H1 (cell line): ENCODE measurements at regions not wholly inside any gene's neighbourhood (a gene's known extent, or its start where the extent isn't known, plus 50 kb on each side); places are given as distances from the start of the nearest gene placed in this dataset.

Experiments
- CTCF ChIA-PET: fragments of 300-600 bp; sonication (Branson Sonifier 250); formaldehyde crosslinking; loops from one replicate; lab custom pipeline; 2021; ENCODE audit not compliant: partially characterized antibody; lab: Charles Lee
- POLR2A ChIA-PET: fragments of 300-600 bp; sonication (Branson Sonifier 250); formaldehyde crosslinking; loops from one replicate; lab custom pipeline; 2021; ENCODE audit warnings: inconsistent platforms; ENCODE audit not compliant: partially characterized antibody; lab: Charles Lee
- DNase-seq, 2 experiments: peaks; one replicate each; pipeline versions ENCODE4 v3.0.0 to v3.0.0-alpha.2; 2010 to 2022; ENCODE audit warnings: low spot score in 2 of 2, low read depth in 1 of 2, mixed read lengths in 1 of 2
- FAIRE-seq: peaks from 2 replicates; lab custom pipeline; 2011; peaks lifted over from hg19 to GRCh38; lab: Jason Lieb, UNC
- H2AFZ ChIP-seq: 2 replicates; pipeline ENCODE4 v1.8.1; 2012; ENCODE audit warnings: low read length, inconsistent platforms
- H2AK5ac ChIP-seq: 2 replicates; pipeline ENCODE4 v1.6.1; 2013; ENCODE audit warnings: low read depth, low read length
- H2BK120ac ChIP-seq: replicated peaks from 2 replicates; pipeline ENCODE3; 2013; ENCODE audit warnings: low read depth, low read length, inconsistent platforms
- H2BK12ac ChIP-seq: 2 replicates; pipeline ENCODE4 v1.6.1; 2013; ENCODE audit warnings: low read depth, low read length
- H2BK15ac ChIP-seq: 2 replicates; pipeline ENCODE4 v1.6.1; 2013; ENCODE audit warnings: low read length
- H2BK20ac ChIP-seq: 2 replicates; pipeline ENCODE4 v1.6.1; 2013; ENCODE audit warnings: low read length
- H2BK5ac ChIP-seq: 2 replicates; pipeline ENCODE4 v1.6.1; 2013; ENCODE audit warnings: low read depth, low read length
- H3K14ac ChIP-seq: 2 replicates; pipeline ENCODE4 v1.6.1; 2013; ENCODE audit warnings: inconsistent platforms; ENCODE audit not compliant: insufficient read length
- H3K18ac ChIP-seq: 2 replicates; pipeline ENCODE4 v1.6.1; 2013; ENCODE audit warnings: low read length; ENCODE audit errors: extremely low read depth
- H3K23ac ChIP-seq: 2 replicates; pipeline ENCODE4 v1.6.1; 2013; ENCODE audit warnings: inconsistent platforms; ENCODE audit not compliant: insufficient read length
- H3K23me2 ChIP-seq: 2 replicates; pipeline ENCODE4 v1.6.1; 2013; ENCODE audit warnings: low read depth, low read length
- H3K27ac ChIP-seq: 2 replicates; pipeline ENCODE4 v1.6.1; 2011; ENCODE audit warnings: low read depth, low read length, inconsistent platforms
- H3K27me3 ChIP-seq, 4 experiments: replicated peaks in 1 of 4; 1 replicate in 1 of 4; 2 replicates in 3 of 4; pipeline versions ENCODE4 v1.6.1 to v1.8.1; 2011 to 2013; ENCODE audit warnings: low read length in 3 of 4, mild to moderate bottlenecking in 3 of 4, inconsistent platforms in 2 of 4, mixed read lengths in 2 of 4, moderate library complexity in 1 of 4; ENCODE audit not compliant: control insufficient read depth in 3 of 4, insufficient read depth in 3 of 4; ENCODE audit errors: extremely low read depth in 1 of 4
- H3K36me3 ChIP-seq, 4 experiments: 2 replicates each; pipeline versions ENCODE4 v1.6.1 to v1.8.1; 2011 to 2013; ENCODE audit warnings: mild to moderate bottlenecking in 4 of 4, low read length in 3 of 4, moderate library complexity in 2 of 4, control low read depth in 1 of 4, inconsistent platforms in 1 of 4; ENCODE audit not compliant: insufficient read depth in 4 of 4, control insufficient read depth in 2 of 4
- H3K4ac ChIP-seq: replicated peaks from 2 replicates; pipeline ENCODE3; 2013; ENCODE audit warnings: low read length, low read depth, mixed read lengths, inconsistent platforms; ENCODE audit not compliant: insufficient read length
- H3K4me1 ChIP-seq, 4 experiments: replicated peaks in 1 of 4; 1 replicate in 1 of 4; 2 replicates in 3 of 4; pipeline versions ENCODE4 v1.6.1 to v1.8.1; 2011 to 2013; ENCODE audit warnings: low read length in 3 of 4, inconsistent platforms in 2 of 4, mixed read lengths in 1 of 4; ENCODE audit not compliant: insufficient read depth in 4 of 4, control insufficient read depth in 3 of 4
- H3K4me2 ChIP-seq, 2 experiments: 2 replicates each; pipeline versions ENCODE4 v1.6.1 to v1.8.1; 2011 to 2013; ENCODE audit warnings: low read depth in 2 of 2, low read length in 2 of 2, control low read depth in 1 of 2, inconsistent platforms in 1 of 2, mild to moderate bottlenecking in 1 of 2; ENCODE audit not compliant: insufficient read depth in 1 of 2
- H3K4me3 ChIP-seq, 4 experiments: fragments of 200-600, 300-600 bp in 1 of 4; sonication (generic), shearing (Covaris generic), sonication (Bioruptor Twin) in 1 of 4; 2 replicates each; pipeline versions ENCODE4 v1.5.1 to v1.8.1; 2011 to 2016; ENCODE audit warnings: low read length in 4 of 4, low read depth in 3 of 4, control low read depth in 2 of 4, inconsistent platforms in 2 of 4, mild to moderate bottlenecking in 2 of 4, mixed read lengths in 1 of 4, moderate library complexity in 1 of 4; ENCODE audit not compliant: insufficient read depth in 2 of 4; ENCODE audit errors: extremely low read depth in 1 of 4
- H3K56ac ChIP-seq: replicated peaks from 2 replicates; pipeline ENCODE3; 2013; ENCODE audit warnings: low read depth, mild to moderate bottlenecking, mixed read lengths, low read length, inconsistent platforms; ENCODE audit not compliant: insufficient read length
- H3K79me1 ChIP-seq: 2 replicates; pipeline ENCODE4 v1.6.1; 2013; ENCODE audit warnings: low read depth, low read length, control low read depth
- H3K79me2 ChIP-seq, 2 experiments: 2 replicates each; pipeline versions ENCODE4 v1.6.1 to v1.8.1; 2012 to 2013; ENCODE audit warnings: low read length in 2 of 2, mild to moderate bottlenecking in 2 of 2, inconsistent platforms in 1 of 2; ENCODE audit not compliant: insufficient read depth in 2 of 2, control insufficient read depth in 1 of 2
- H3K9ac ChIP-seq, 4 experiments: replicated peaks in 1 of 4; 1 replicate in 1 of 4; 2 replicates in 3 of 4; pipeline versions ENCODE4 v1.6.1 to v1.8.1; 2011 to 2013; ENCODE audit warnings: low read depth in 3 of 4, low read length in 3 of 4, control low read depth in 2 of 4, mild to moderate bottlenecking in 2 of 4, moderate library complexity in 2 of 4, inconsistent platforms in 1 of 4; ENCODE audit errors: extremely low read depth in 1 of 4
- H3K9me3 ChIP-seq, 2 experiments: 2 replicates each; pipeline versions ENCODE4 v1.6.1 to v1.8.1; 2012 to 2013; ENCODE audit warnings: mild to moderate bottlenecking in 2 of 2, moderate library complexity in 2 of 2, control low read depth in 1 of 2, inconsistent platforms in 1 of 2, low read depth in 1 of 2, low read length in 1 of 2, mixed read lengths in 1 of 2; ENCODE audit not compliant: insufficient read depth in 2 of 2
- H4K20me1 ChIP-seq, 2 experiments: replicated peaks in 1 of 2; 2 replicates each; pipeline versions ENCODE3 to v1.8.1; 2011 to 2013; ENCODE audit warnings: inconsistent platforms in 2 of 2, low read length in 2 of 2, mild to moderate bottlenecking in 1 of 2; ENCODE audit not compliant: insufficient read depth in 2 of 2, control insufficient read depth in 1 of 2
- H4K5ac ChIP-seq: 2 replicates; pipeline ENCODE4 v1.6.1; 2013; ENCODE audit warnings: low read length, low read depth, mixed read lengths, inconsistent platforms; ENCODE audit not compliant: insufficient read length
- H4K8ac ChIP-seq: 2 replicates; pipeline ENCODE4 v1.8.0; 2013; ENCODE audit warnings: mild to moderate bottlenecking, moderate library complexity, low read length, inconsistent platforms; ENCODE audit not compliant: insufficient read depth; ENCODE audit errors: extremely low read depth
- H4K91ac ChIP-seq: replicated peaks from 2 replicates; pipeline ENCODE3; 2013; ENCODE audit warnings: low read length, mixed read lengths, inconsistent platforms; ENCODE audit not compliant: insufficient read length
- GTF2F1 ChIP-seq: IDR thresholded peaks from 2 replicates; pipeline ENCODE4 v1.6.1; 2012; ENCODE audit warnings: low read depth, low read length, improper control_type of control experiment, borderline replicate concordance
- RAD21 ChIP-seq, 2 experiments: IDR thresholded peaks in 1 of 2; conservative IDR thresholded peaks in 1 of 2; 2 replicates each; pipeline ENCODE4 v1.6.1; 2011; ENCODE audit warnings: low read depth in 2 of 2, low read length in 2 of 2, improper control_type of control experiment in 1 of 2, inconsistent platforms in 1 of 2, mild to moderate bottlenecking in 1 of 2, moderate library complexity in 1 of 2
- WGBS, 2 experiments: shearing (Covaris generic) in 1 of 2; methylation state at CpG; one replicate each; pipeline versions ENCODE4 v1.1.6 to v1.1.7; 2013 to 2015; ENCODE audit warnings: low lambda C conversion rate in 2 of 2, mixed read lengths in 2 of 2, inconsistent platforms in 1 of 2, low coverage in 1 of 2, missing lambda C conversion rate in 1 of 2; ENCODE audit not compliant: insufficient replicate concordance in 2 of 2, insufficient coverage in 1 of 2, insufficient read length in 1 of 2; ENCODE audit errors: extremely low coverage in 1 of 2, missing lambda C conversion rate in 1 of 2; 5-methylcytosine and 5-hydroxymethylcytosine counted together

DNA sequence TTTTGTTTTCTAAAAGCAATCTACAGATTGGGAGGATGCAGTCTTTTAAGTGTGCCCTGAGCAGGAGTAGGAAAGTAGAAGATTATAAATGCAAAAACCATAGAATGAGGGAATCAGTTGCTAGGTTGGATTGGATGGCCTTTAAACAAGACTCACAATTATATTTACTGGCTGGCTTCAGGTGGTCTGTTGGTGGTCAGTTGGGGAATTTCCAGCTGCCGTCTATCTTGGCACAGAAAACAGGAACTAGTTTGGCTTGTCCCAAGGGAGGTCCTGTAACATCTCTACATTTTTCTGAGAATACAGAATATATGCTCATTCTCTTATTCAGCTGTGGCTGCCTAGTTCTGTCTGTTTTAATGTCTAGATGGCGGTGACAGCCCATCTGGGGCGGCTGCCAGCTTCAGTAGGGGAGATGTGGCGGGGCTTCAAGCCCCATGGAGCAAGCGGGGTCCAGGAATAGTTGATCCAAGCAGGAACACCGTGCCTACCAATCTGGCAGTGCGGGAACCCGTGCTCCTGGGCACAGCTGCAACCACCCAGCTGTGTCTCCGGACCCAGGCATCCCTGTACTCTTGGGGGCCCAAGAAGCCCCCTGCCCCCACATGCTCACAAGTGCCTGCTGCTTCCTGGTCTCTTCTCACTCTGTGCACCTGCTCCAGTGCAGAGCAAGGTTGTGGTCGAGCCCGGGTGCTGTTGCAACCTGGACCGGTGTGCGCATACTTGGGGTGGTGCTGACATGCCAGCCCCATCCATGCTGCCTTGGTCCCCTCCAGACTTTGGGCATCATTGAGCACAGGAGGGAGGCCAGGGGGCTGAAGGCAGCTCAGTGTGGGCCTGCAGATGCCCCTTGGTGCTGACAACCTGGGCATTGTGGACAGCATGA, 1182.6 kb downstream of the AMY1C start:
- DNase-seq, result no peak
- POLR2A ChIA-PET, result no interaction called here
- no peak overlapping the region for H4K5ac ChIP-seq
- no peak overlapping the region for H2BK15ac ChIP-seq
- H3K79me1 ChIP-seq, result no peaks in the 10 kb centered on the region
- no peak overlapping the region; the same call in 1 of the 2 replicates for H4K8ac ChIP-seq
- no peaks in the 10 kb centered on the region for H4K20me1 ChIP-seq
- CTCF ChIA-PET, result interaction anchor here (0.9 to 1.3 kb wide), 3 partner anchors 18 to 152 kb away, joined by 3 to 4 read pairs (median 3); no protein-coding TSS in a partner anchor
- H2BK12ac ChIP-seq, result no peak overlapping the region
- H3K14ac ChIP-seq, result no peak overlapping the region
- no peak overlapping the region for H3K23ac ChIP-seq
- no peak overlapping the region for H2BK120ac ChIP-seq
- no peak overlapping the region for H2BK20ac ChIP-seq
- no peak overlapping the region for H4K91ac ChIP-seq
- FAIRE-seq, result no peak
- H3K56ac ChIP-seq, result no peak overlapping the region
- no peak overlapping the region for H3K4me2 ChIP-seq
- H3K9ac ChIP-seq, result no peak overlapping the region
- WGBS, 2 experiments, result 94% methylated on average over 10 of the region's 13 CpGs; no CpG with 5 or more reads in 1 of the 2 experiments
- no peak overlapping the region for H2AK5ac ChIP-seq
- H3K23me2 ChIP-seq, result no peaks in the 10 kb centered on the region
- H3K79me2 ChIP-seq, result no peaks in the 10 kb centered on the region
- TF ChIP-seq GTF2F1, result no peak
- TF ChIP-seq RAD21 (IDR thresholded peaks at IDR 0.05 in 1 of 2, conservative IDR thresholded peaks at IDR 0.05 in 1 of 2; ENCODE audit: low read depth in 2 of 2, low read length in 2 of 2), result no peak
- H3K18ac ChIP-seq, result no peak overlapping the region
- H3K4me3 ChIP-seq, result no peak overlapping the region
- no peaks in the 10 kb centered on the region for H3K27me3 ChIP-seq
- no peak overlapping the region for H2BK5ac ChIP-seq
- H3K36me3 ChIP-seq, result no peaks in the 10 kb centered on the region
- H3K4ac ChIP-seq, result no peak overlapping the region
- H3K9me3 ChIP-seq, result no peaks in the 10 kb centered on the region
- H3K4me1 ChIP-seq, result 0 out of 7 replicates have a peak, but pooled peaks cover 0 to under 1% (median 0%) of the 10 kb centered on the region in 4 experiments
- H3K27ac ChIP-seq, result no peak overlapping the region
- no peak overlapping the region for H2AFZ ChIP-seq
